PC-9 (cell line): ENCODE measurements at regions not wholly inside any gene's neighbourhood (a gene's known extent, or its start where the extent isn't known, plus 50 kb on each side); places are given as distances from the start of the nearest gene placed in this dataset.

Source experiments
- BruUV-seq: library from RNA; stranded (reverse); fragments of 400-500 nt; replicated peaks from 2 replicates; lab custom pipeline; 2021; lab: Mats Ljungman, UMichigan
- CTCF ChIA-PET: fragments of 300-600 bp; sonication (Branson Sonifier 250); formaldehyde crosslinking; loops from one replicate; lab custom pipeline; 2022; ENCODE audit warnings: antibody characterized with exemption; lab: Charles Lee
- POLR2A ChIA-PET: fragments of 300-600 bp; sonication (Branson Sonifier 250); formaldehyde crosslinking; loops from one replicate; lab custom pipeline; 2022; ENCODE audit warnings: antibody characterized with exemption; ENCODE audit not compliant: unreplicated experiment; lab: Charles Lee
- DNase-seq, 2 experiments: peaks; one replicate each; pipeline versions ENCODE4 v3.0.0 to v3.0.0-alpha.2; 2015 to 2022; ENCODE audit warnings: mixed read lengths in 1 of 2
- H2AFZ ChIP-seq: fragments of 200-600 bp; sonication (generic); 2 replicates; pipeline ENCODE4 v1.8.1; 2017; ENCODE audit warnings: antibody characterized with exemption
- H3F3A ChIP-seq: fragments of 200-600 bp; sonication (generic); 2 replicates; pipeline ENCODE4 v1.8.1; 2017; ENCODE audit warnings: antibody characterized with exemption, mild to moderate bottlenecking, low read depth; ENCODE audit not compliant: insufficient read depth
- H3K27ac ChIP-seq: fragments of 200-600 bp; sonication (generic); 2 replicates; pipeline ENCODE4 v1.6.1; 2016; ENCODE audit warnings: mixed run types
- H3K27me3 ChIP-seq: fragments of 200-600 bp; sonication (generic); 2 replicates; pipeline ENCODE4 v1.6.1; 2016; ENCODE audit warnings: low read depth, mixed run types; ENCODE audit not compliant: insufficient read depth
- H3K36me3 ChIP-seq: fragments of 200-600 bp; sonication (generic); 2 replicates; pipeline ENCODE4 v1.6.1; 2016; ENCODE audit warnings: low read depth, mixed run types
- H3K4me1 ChIP-seq: fragments of 200-600 bp; sonication (generic); replicated peaks from 2 replicates; pipeline ENCODE4 v1.6.1; 2016; ENCODE audit warnings: mixed run types; ENCODE audit not compliant: insufficient read depth
- H3K4me2 ChIP-seq: fragments of 200-600 bp; sonication (generic); 2 replicates; pipeline ENCODE4 v1.6.1; 2017; ENCODE audit warnings: mixed run types
- H3K4me3 ChIP-seq: fragments of 200-600 bp; sonication (generic); 2 replicates; pipeline ENCODE4 v1.6.1; 2016; ENCODE audit warnings: mixed run types
- H3K79me2 ChIP-seq: fragments of 200-600 bp; sonication (generic); 2 replicates; pipeline ENCODE4 v1.6.1; 2017; ENCODE audit warnings: low read depth, mixed run types
- H3K9me2 ChIP-seq: fragments of 200-600 bp; sonication (generic); 2 replicates; pipeline ENCODE4 v1.8.1; 2017; ENCODE audit warnings: mild to moderate bottlenecking; ENCODE audit not compliant: insufficient read depth
- H3K9me3 ChIP-seq: fragments of 200-600 bp; sonication (generic); 2 replicates; pipeline ENCODE4 v1.8.1; 2016; ENCODE audit warnings: low read depth; ENCODE audit not compliant: insufficient read depth
- H4K20me1 ChIP-seq: fragments of 200-600 bp; sonication (generic); 2 replicates; pipeline ENCODE4 v1.8.1; 2017; ENCODE audit not compliant: insufficient read depth
- EZH2 ChIP-seq: fragments of 200-600 bp; sonication (generic); IDR thresholded peaks from 2 replicates; pipeline ENCODE4 v1.8.0; 2017; ENCODE audit warnings: antibody characterized with exemption, low read depth
- intact Hi-C: fragments of 100-400 bp; cut with micrococcal nuclease; formaldehyde crosslinking; loops from one replicate; pipeline ENCODE4 v1.10.0; 2022; ENCODE audit not compliant: unreplicated experiment
- TF ChIP-seq, protein P1 (sequence below): fragments of 200-600 bp; sonication (generic); conservative IDR thresholded peaks from 2 replicates; pipeline ENCODE4 v1.6.1; 2017; ENCODE audit warnings: mixed run types, antibody characterized with exemption, mild to moderate bottlenecking, moderate library complexity

GRCh38 chr5:135221696-135222095 is 177.3 kb downstream of the MACROH2A1 start:
- no peaks in the 10 kb centered on the region for H3F3A ChIP-seq
- CTCF ChIA-PET, result no interaction called here
- no peak overlapping the region for H3K4me3 ChIP-seq
- H4K20me1 ChIP-seq, result no peaks in the 10 kb centered on the region
- no peak overlapping the region for H3K4me2 ChIP-seq
- no TSS peak for BruUV-seq
- POLR2A ChIA-PET, result interaction anchor here (0.6 kb wide), 1 partner anchor 448 kb away, joined by 6 read pairs; no protein-coding TSS in a partner anchor
- no peaks in the 10 kb centered on the region for H3K79me2 ChIP-seq
- DNase-seq, result no peak
- intact Hi-C loops, result no loop called here
- TF ChIP-seq EZH2, result no peak
- TF ChIP-seq, protein P1, sequence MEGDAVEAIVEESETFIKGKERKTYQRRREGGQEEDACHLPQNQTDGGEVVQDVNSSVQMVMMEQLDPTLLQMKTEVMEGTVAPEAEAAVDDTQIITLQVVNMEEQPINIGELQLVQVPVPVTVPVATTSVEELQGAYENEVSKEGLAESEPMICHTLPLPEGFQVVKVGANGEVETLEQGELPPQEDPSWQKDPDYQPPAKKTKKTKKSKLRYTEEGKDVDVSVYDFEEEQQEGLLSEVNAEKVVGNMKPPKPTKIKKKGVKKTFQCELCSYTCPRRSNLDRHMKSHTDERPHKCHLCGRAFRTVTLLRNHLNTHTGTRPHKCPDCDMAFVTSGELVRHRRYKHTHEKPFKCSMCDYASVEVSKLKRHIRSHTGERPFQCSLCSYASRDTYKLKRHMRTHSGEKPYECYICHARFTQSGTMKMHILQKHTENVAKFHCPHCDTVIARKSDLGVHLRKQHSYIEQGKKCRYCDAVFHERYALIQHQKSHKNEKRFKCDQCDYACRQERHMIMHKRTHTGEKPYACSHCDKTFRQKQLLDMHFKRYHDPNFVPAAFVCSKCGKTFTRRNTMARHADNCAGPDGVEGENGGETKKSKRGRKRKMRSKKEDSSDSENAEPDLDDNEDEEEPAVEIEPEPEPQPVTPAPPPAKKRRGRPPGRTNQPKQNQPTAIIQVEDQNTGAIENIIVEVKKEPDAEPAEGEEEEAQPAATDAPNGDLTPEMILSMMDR, result no peak
- no peaks in the 10 kb centered on the region for H3K36me3 ChIP-seq
- H2AFZ ChIP-seq, result no peak overlapping the region
- no peak overlapping the region for H3K27ac ChIP-seq
- no peaks in the 10 kb centered on the region for H3K9me2 ChIP-seq
- H3K27me3 ChIP-seq, result no peaks in the 10 kb centered on the region
- peaks cover 14% of the 10 kb centered on the region for H3K4me1 ChIP-seq
- no peaks in the 10 kb centered on the region for H3K9me3 ChIP-seq

GRCh38 chr5:135221187-135221473 is 177.9 kb downstream of the MACROH2A1 start:
- POLR2A ChIA-PET, result no interaction called here
- Histone ChIP-seq H3K9me2 (no peaks in the 10 kb centered on the region), H3K27ac (no peak overlapping the region), H4K20me1 (no peaks in the 10 kb centered on the region), H3K4me1 (peaks cover 14% of the 10 kb centered on the region), H2AFZ (no peak overlapping the region), H3K79me2 (no peaks in the 10 kb centered on the region), H3K36me3 (no peaks in the 10 kb centered on the region), H3F3A (no peaks in the 10 kb centered on the region), H3K4me3 (no peak overlapping the region), H3K9me3 (no peaks in the 10 kb centered on the region), H3K27me3 (no peaks in the 10 kb centered on the region), H3K4me2 (no peak overlapping the region)
- no peak for DNase-seq
- no peak for TF ChIP-seq EZH2
- TF ChIP-seq, protein P1, result no peak
- intact Hi-C loops, result no loop called here
- CTCF ChIA-PET, result no interaction called here
- BruUV-seq, result no TSS peak

- CTCF ChIA-PET, result no interaction called here
- Histone ChIP-seq H2AFZ (no peak overlapping the region), H3K4me1 (peaks cover 14% of the 10 kb centered on the region), H3K27ac (no peak overlapping the region), H3K4me3 (no peak overlapping the region), H3K4me2 (no peak overlapping the region), H3K36me3 (no peaks in the 10 kb centered on the region), H3K9me3 (no peaks in the 10 kb centered on the region), H3F3A (no peaks in the 10 kb centered on the region), H3K27me3 (no peaks in the 10 kb centered on the region), H3K79me2 (no peaks in the 10 kb centered on the region), H4K20me1 (no peaks in the 10 kb centered on the region), H3K9me2 (no peaks in the 10 kb centered on the region)
- POLR2A ChIA-PET, result interaction anchor here (0.6 kb wide), 1 partner anchor 128 kb away, joined by 3 read pairs; no protein-coding TSS in a partner anchor
- no peak for DNase-seq
- no TSS peak for BruUV-seq
- no peak for TF ChIP-seq EZH2
- TF ChIP-seq, protein P1, result no peak
- intact Hi-C loops, result no loop called here
Observed at GRCh38 chr5:135220394-135221186, 178.4 kb downstream of the MACROH2A1 start.
